ENCODE measurements at regions not wholly inside any gene's neighbourhood (a gene's known extent, or its start where the extent isn't known, plus 50 kb on each side); places are given as distances from the start of the nearest gene placed in this dataset.

GRCh38 chr9:18017136-18017535, 438.3 kb downstream of the SH3GL2 start:
- ChIA-PET CTCF (no interaction called here), POLR2A (no interaction called here)
- no peaks in the 10 kb centered on the region for H3K36me3 ChIP-seq (ENCODE audit: control insufficient read depth, insufficient read depth, low read length)
- no peak overlapping the region for H3K4me3 ChIP-seq (ENCODE audit: low read depth, low read length)
- H3K27me3 Mint-ChIP-seq (ENCODE audit: insufficient read depth, unreplicated experiment) = no peaks in the 10 kb centered on the region
- no peak overlapping the region for H3K27ac Mint-ChIP-seq (ENCODE audit: unreplicated experiment)
- BruUV-seq (replicated peaks) = no TSS peak
- no peaks in the 10 kb centered on the region for H3K4me1 Mint-ChIP-seq (ENCODE audit: low read depth, unreplicated experiment)
- peak; percentile 9 to 28 for TF ChIP-seq CTCF (IDR thresholded peaks at IDR 0.05; ENCODE audit: insufficient read depth in 1 of 2, low read depth in 1 of 2, low read length in 1 of 2, severe bottlenecking in 1 of 2, unreplicated experiment in 1 of 2)
- DNase-seq = no peak
- no peaks in the 10 kb centered on the region for H3K9me3 ChIP-seq
- no peak overlapping the region for H3K4me3 Mint-ChIP-seq (ENCODE audit: unreplicated experiment)
- no peaks in the 10 kb centered on the region for H3K9me3 Mint-ChIP-seq (ENCODE audit: unreplicated experiment)
- H3K4me1 ChIP-seq = 0 out of 2 replicates have a peak, but pooled peaks cover 7% of the 10 kb centered on the region
- no peaks in the 10 kb centered on the region for H3K36me3 Mint-ChIP-seq (ENCODE audit: insufficient read depth, unreplicated experiment)
- no peaks in the 10 kb centered on the region for H3K27me3 ChIP-seq (replicated peaks; ENCODE audit: control insufficient read depth, insufficient read depth, low read length)
- intact Hi-C loops (cut with micrococcal nuclease; ENCODE audit: unreplicated experiment) = loop anchor here (1.0 to 5.0 kb wide), 2 partner anchors 126 to 190 kb away; no protein-coding TSS in a partner anchor

DNA sequence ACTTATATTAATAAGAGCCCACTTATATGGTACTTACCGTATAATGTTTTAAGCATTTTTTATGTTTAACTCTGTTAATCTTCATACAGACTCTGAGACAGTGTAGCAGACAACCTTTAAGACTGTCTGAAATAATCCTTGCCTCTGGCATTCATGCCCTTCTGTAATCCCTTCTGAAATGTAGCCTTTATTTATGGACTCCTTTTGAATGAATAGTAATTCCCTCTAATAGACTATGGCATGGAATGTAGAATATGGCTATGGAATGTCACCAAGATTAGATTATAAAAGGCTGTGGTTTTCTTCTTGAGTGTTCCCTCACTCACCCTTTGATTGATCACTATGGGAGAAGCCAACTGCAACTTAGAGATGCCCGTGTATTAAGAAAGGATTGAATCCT, 439.4 kb downstream of the SH3GL2 start:
- Mint-ChIP-seq H3K27me3 (ENCODE audit: insufficient read depth, unreplicated experiment) (peaks cover 3% of the 10 kb centered on the region), H3K4me1 (ENCODE audit: low read depth, unreplicated experiment) (no peaks in the 10 kb centered on the region), H3K27ac (ENCODE audit: unreplicated experiment) (no peak overlapping the region), H3K36me3 (ENCODE audit: insufficient read depth, unreplicated experiment) (no peaks in the 10 kb centered on the region), H3K4me3 (ENCODE audit: unreplicated experiment) (no peak overlapping the region), H3K9me3 (ENCODE audit: unreplicated experiment) (no peaks in the 10 kb centered on the region)
- POLR2A ChIA-PET = no interaction called here
- BruUV-seq (replicated peaks) = no TSS peak
- Histone ChIP-seq H3K27me3 (replicated peaks; ENCODE audit: control insufficient read depth, insufficient read depth, low read length) (no peaks in the 10 kb centered on the region), H3K4me3 (ENCODE audit: low read depth, low read length) (no peak overlapping the region), H3K9me3 (no peaks in the 10 kb centered on the region), H3K36me3 (ENCODE audit: control insufficient read depth, insufficient read depth, low read length) (no peaks in the 10 kb centered on the region), H3K4me1 (0 out of 2 replicates have a peak, but pooled peaks cover 7% of the 10 kb centered on the region)
- intact Hi-C loops (cut with micrococcal nuclease; ENCODE audit: unreplicated experiment) = loop anchor here (5.0 kb wide), 1 partner anchor 189 kb away; no protein-coding TSS in a partner anchor
- TF ChIP-seq CTCF (IDR thresholded peaks at IDR 0.05; ENCODE audit: insufficient read depth in 1 of 2, low read depth in 1 of 2, low read length in 1 of 2, severe bottlenecking in 1 of 2, unreplicated experiment in 1 of 2) = no peak
- CTCF ChIA-PET = interaction anchor here (0.6 kb wide), 1 partner anchor 139 kb away, joined by 3 read pairs; no protein-coding TSS in a partner anchor
- DNase-seq = no peak

GRCh38 chr9:18018661-18019060, 439.8 kb downstream of the SH3GL2 start:
- no peaks in the 10 kb centered on the region for H3K4me1 Mint-ChIP-seq (ENCODE audit: low read depth, unreplicated experiment)
- no peaks in the 10 kb centered on the region for H3K9me3 Mint-ChIP-seq (ENCODE audit: unreplicated experiment)
- Histone ChIP-seq H3K4me3 (ENCODE audit: low read depth, low read length) (no peak overlapping the region), H3K36me3 (ENCODE audit: control insufficient read depth, insufficient read depth, low read length) (no peaks in the 10 kb centered on the region), H3K9me3 (no peaks in the 10 kb centered on the region), H3K4me1 (0 out of 2 replicates have a peak, but pooled peaks cover 7% of the 10 kb centered on the region), H3K27me3 (replicated peaks; ENCODE audit: control insufficient read depth, insufficient read depth, low read length) (no peaks in the 10 kb centered on the region)
- intact Hi-C loops (cut with micrococcal nuclease; ENCODE audit: unreplicated experiment) = loop anchor here (5.0 kb wide), 1 partner anchor 189 kb away; no protein-coding TSS in a partner anchor
- H3K36me3 Mint-ChIP-seq (ENCODE audit: insufficient read depth, unreplicated experiment) = no peaks in the 10 kb centered on the region
- no TSS peak for BruUV-seq (replicated peaks)
- ChIA-PET CTCF (no interaction called here), POLR2A (no interaction called here)
- DNase-seq = no peak
- no peak overlapping the region for H3K27ac Mint-ChIP-seq (ENCODE audit: unreplicated experiment)
- H3K27me3 Mint-ChIP-seq (ENCODE audit: insufficient read depth, unreplicated experiment) = peaks cover 3% of the 10 kb centered on the region
- no peak overlapping the region for H3K4me3 Mint-ChIP-seq (ENCODE audit: unreplicated experiment)
- TF ChIP-seq CTCF (IDR thresholded peaks at IDR 0.05; ENCODE audit: insufficient read depth in 1 of 2, low read depth in 1 of 2, low read length in 1 of 2, severe bottlenecking in 1 of 2, unreplicated experiment in 1 of 2) = no peak
